WTC11 (cell line): ENCODE measurements at regions not wholly inside any gene's neighbourhood (a gene's known extent, or its start where the extent isn't known, plus 50 kb on each side); places are given as distances from the start of the nearest gene placed in this dataset.

Experiments used
- CDX4 ChIP-seq: fragments of 250-450 bp; sonication (Bioruptor Pico); IDR thresholded peaks from 2 replicates; pipeline ENCODE4 v1.9.0; 2021; ENCODE audit warnings: moderate library complexity, mild to moderate bottlenecking, inconsistent platforms, borderline replicate concordance
- RORB ChIP-seq: fragments of 250-450 bp; sonication (Bioruptor Pico); IDR thresholded peaks from 2 replicates; pipeline ENCODE4 v1.9.0; 2021; ENCODE audit warnings: mild to moderate bottlenecking

GRCh38 chrX:3165808-3166207, 124.5 kb downstream of the ARSF start (continued):
- TF ChIP-seq CDX4 (CRISPR knock-in tag), result no peak
- no peak for TF ChIP-seq RORB (CRISPR knock-in tag)
